HG02759 (cell line): ENCODE measurements at regions not wholly inside any gene's neighbourhood (a gene's known extent, or its start where the extent isn't known, plus 50 kb on each side); places are given as distances from the start of the nearest gene placed in this dataset.

ENCODE experiments used
- ATAC-seq: cut with Tn5 transposase; IDR thresholded peaks from one replicate; pipeline ENCODE4 v1.9.1; 2021; ENCODE audit warnings: mild to moderate bottlenecking, moderate library complexity; ENCODE audit not compliant: unreplicated experiment

GRCh38 chr20:40326784-40327183 is 362.3 kb downstream of the MAFB start:
- ATAC-seq, result no peak

- ATAC-seq, result no peak
Measured at GRCh38 chr20:40325006-40325568, 363.9 kb downstream of the MAFB start.

GRCh38 chr20:40323361-40323794 is 365.7 kb downstream of the MAFB start:
- no peak for ATAC-seq

DNA sequence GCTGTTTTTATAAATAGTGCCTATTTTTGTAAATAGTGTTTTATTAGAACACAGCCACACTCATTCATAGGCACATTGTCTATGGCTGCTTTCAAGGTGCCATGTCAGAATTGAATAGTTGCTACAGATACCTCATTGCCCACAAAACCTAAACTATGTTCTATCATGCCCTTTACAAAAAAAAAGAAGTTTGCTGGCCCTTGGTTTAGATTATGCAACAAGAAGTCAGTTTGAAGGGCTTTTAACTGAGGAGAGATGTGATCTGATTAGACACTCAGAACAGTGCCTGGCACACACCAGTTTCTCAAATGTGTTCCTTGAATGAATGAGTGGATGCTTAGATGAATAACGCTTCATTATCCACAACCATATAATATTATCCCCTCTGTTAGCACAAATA is 366.1 kb downstream of the MAFB start:
- no peak for ATAC-seq

GRCh38 chr20:40320517-40321011 is 368.5 kb downstream of the MAFB start:
- no peak for ATAC-seq

DNA sequence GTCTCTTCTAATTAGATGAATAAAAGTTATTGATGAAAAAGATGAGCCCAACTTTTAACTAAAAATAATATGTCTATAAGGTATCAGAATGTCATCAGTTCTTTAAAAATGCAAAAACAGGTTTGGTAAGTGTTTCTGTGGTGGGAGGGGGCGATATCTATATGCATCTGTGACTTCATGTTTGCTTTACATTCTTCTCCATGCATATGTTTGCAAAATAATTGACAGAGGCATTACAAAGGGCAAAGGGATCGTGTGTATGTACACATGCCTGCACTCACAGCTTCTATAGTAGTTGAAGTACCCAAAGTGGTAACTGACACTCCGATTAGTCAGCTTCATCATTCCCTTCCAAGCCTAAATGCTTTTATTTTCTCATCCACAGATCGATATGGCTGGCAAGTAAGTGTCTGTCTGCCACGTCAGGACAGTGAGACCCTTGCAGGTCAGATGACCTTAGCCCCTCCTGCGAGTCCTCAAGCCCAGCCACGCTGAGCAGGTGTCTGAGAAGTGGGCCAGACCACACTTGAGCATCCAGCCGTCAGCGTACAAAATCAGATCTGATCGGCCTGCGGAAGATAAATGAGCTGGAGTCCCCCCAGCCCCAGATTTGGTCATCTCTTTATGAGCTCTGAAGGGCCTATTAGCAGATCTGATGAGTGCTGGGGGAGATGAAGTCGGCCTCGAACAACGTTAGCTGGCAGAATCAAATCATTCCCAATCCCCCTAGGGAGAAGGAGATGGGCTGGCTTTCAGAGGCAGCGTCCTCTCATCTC is 369.1 kb downstream of the MAFB start:
- no peak for ATAC-seq

GRCh38 chr20:40319056-40319455 is 370.0 kb downstream of the MAFB start:
- ATAC-seq, result no peak

DNA sequence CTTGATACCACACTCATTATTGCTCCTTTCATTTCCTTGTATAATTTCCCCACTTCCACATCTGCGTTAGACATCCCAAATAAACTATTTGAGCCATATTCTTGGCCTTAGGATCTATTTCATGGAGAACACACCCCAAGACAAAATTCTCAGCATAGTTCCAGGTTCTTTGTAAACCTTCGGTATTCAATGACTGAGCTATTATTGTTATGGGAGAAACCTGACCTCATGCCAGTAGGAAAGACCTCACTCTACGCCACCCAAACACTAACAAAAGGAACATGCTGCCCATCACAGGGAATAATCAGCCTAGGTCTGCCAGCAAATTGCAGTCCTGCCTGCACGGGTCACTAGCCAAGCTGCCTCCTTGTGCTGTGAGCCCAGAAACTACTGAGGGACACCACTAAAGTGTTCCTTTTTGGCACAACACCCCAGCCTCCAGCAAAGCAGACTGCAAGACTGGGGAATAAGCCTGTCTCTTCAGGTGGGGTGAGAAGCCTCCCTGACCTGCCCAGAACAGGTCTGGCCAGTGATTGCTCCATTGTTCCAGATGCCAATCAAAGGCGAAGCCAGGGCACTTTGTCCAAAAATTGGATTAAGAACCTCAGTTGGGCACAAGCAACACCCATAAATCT is 371.8 kb downstream of the MAFB start:
- no peak for ATAC-seq

DNA sequence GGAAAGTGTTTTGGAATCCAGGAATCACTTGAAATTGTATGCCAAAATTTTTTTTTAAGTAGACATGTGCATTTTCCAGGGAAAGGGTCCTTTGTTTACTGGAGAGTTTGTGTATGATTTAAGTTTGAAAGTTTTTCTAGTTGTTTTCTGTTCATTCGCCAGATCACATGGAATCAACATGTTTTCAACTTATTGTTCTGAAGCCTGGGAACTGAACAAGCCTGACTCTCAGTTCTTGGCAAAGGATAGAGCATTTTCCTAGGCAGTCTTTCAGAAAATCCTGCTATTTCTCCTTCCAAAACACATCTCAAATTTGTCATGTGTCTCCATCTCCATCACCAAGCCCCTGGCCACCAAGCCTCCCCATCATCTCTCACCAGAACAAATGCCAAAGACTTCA is 374.8 kb downstream of the MAFB start:
- no peak for ATAC-seq

DNA sequence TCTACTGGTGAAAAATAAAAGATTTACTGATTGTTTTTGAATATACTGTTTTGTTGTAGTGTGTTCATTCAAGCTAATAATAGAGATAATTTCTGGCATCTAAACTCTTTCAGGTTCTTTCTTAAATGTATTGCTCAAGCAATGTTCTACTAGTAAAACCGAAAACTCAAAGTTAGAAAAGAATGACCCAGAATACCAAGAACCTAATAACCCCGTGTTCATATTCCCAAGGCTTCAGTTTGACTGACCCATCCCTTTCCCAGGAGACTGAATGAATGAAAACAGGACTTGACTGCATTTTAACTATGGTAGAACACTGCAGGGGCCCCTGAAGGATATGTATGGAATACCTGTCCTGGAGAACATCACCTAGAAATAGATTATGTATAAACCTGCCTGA is 375.3 kb downstream of the MAFB start:
- no peak for ATAC-seq

DNA sequence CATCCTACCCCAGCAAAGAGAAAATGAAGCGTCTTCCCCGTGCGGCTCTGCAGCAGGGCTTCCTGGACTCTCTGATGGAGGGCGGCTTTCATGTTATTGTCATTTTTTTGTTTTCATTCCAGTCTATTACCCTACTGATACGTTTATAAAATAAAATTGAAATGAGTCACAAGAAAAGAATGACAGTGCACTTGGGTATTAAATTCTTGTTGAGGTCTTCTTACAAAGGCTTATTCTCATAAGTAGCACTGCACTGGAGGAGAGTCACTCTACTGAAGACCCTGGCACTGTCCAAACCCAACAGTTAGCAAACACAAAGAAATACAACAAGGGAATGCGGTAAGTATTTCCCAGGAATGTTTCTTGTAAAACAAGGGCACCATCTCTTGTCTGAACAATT is 379.3 kb downstream of the MAFB start:
- no peak for ATAC-seq

- ATAC-seq, result no peak
Measured at GRCh38 chr20:40307997-40308396, 381.0 kb downstream of the MAFB start.

GRCh38 chr20:40307268-40307667 is 381.8 kb downstream of the MAFB start:
- no peak for ATAC-seq

GRCh38 chr20:40305303-40305702 is 383.7 kb downstream of the MAFB start:
- ATAC-seq, result no peak

GRCh38 chr20:40304119-40304613 is 384.9 kb downstream of the MAFB start:
- no peak for ATAC-seq

DNA sequence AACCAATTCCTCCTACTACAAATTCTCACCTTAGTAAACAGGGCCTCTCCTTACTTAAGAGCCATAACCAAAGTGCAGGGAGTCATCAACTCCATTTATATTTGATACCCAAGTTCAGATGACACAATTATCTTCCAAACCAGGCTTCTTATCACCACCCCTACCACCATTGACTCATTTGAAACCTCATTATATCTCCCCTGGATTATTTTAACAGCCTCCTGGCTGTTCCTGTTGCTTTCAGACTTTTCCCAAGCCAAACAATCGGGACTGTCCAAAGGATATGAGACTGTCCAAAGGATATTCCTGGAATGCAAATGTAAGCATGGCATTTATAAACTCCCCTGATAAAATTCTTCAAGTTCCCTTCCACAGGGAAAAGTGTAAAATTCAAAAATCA is 394.3 kb downstream of the MAFB start:
- ATAC-seq, result no peak

DNA sequence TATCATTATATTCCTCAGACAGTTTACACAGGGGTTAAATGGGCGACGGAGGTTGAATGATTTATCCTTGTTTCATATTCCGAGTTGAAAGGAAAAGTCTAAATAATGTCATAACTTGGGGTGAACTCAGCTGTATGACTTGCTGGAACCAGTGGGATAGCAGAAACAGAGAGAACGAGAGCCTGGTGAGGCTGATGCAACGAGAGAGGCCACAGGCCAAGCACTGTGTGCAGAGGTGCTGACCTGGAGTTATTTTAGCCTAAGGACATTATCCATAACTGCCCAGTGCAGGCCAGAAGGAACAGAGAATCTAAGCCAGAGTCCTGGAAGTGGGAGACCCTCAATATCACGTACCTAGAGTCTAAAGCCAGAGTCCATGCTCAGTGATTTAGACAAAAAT is 394.9 kb downstream of the MAFB start:
- no peak for ATAC-seq

DNA sequence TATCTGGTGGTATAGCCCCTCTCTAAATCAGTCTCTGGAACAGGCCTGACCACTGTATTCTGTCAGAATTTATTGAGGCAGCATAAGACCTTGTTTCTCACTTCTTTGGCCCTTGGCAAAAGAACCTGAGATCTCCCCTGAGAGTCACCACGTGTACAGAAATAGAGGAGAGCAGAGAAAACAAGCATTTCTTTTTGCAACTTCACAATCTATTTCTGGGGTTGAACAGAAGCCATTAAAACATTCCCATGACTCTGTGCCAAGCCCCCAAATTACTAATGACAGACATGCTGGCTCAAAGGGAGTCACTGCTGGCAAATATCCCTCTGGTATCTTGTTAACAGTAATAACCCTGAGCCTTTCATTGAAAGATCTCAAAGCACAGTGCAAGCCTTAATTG is 395.3 kb downstream of the MAFB start:
- no peak for ATAC-seq

GRCh38 chr20:40291493-40292135 is 397.4 kb downstream of the MAFB start:
- no peak for ATAC-seq

DNA sequence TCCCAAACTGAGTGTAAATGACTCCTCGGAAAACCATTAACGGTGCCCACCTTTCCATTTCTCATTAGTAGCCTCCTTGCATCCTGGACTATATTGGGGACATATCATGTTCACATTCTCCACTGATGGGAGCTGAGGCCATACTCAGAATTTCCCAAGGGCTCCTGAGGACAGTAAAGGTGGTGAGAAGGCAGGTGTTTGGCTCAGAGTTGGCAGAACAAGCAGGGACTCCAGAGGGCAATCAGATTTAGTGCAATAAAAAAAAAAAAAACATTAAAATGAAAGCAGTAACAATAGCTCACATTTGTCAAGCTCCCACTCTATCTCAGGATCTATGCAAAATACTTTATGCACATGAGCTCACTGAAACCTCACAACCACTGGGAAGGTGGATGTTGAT is 401.4 kb downstream of the MAFB start:
- ATAC-seq, result no peak

GRCh38 chr20:40286975-40287531 is 402.0 kb downstream of the MAFB start:
- no peak for ATAC-seq
